Brain microvascular endothelial cell (primary cell): ENCODE measurements at regions not wholly inside any gene's neighbourhood (a gene's known extent, or its start where the extent isn't known, plus 50 kb on each side); places are given as distances from the start of the nearest gene placed in this dataset.

ENCODE experiments used
- DNase-seq: peaks from one replicate; pipeline ENCODE4 v3.0.0-alpha.2; 2020
- H3K27ac ChIP-seq: fragments of 250-450 bp; sonication (Bioruptor Pico); 2 replicates; pipeline ENCODE4 v1.5.1; 2020; ENCODE audit warnings: mild to moderate bottlenecking, moderate library complexity
- H3K27me3 ChIP-seq: fragments of 250-450 bp; sonication (Bioruptor Pico); replicated peaks from 2 replicates; pipeline ENCODE4 v1.5.1; 2020; ENCODE audit warnings: mild to moderate bottlenecking
- H3K36me3 ChIP-seq: fragments of 250-450 bp; sonication (Bioruptor Pico); replicated peaks from 2 replicates; pipeline ENCODE4 v1.5.1; 2020; ENCODE audit warnings: mild to moderate bottlenecking
- H3K4me3 ChIP-seq: 2 replicates; pipeline ENCODE4 v1.5.1; 2011; ENCODE audit warnings: low read depth, mild to moderate bottlenecking, control low read depth, low read length, moderate library complexity
- in situ Hi-C: cut with HindIII; loops from 2 replicates; pipeline ENCODE4 v1.10.0; 2017; ENCODE audit warnings: low sequenced_read_pairs, low pct_ligation_motif_present
- TF ChIP-seq, protein P1 (sequence below): IDR thresholded peaks from 2 replicates; pipeline ENCODE4 v1.5.1; 2011; ENCODE audit warnings: low read depth, mild to moderate bottlenecking, moderate library complexity, low read length, control low read depth, inconsistent platforms; ENCODE audit errors: missing control alignments

- in situ Hi-C loops: no loop called here
- no peaks in the 10 kb centered on the region for H3K27me3 ChIP-seq
These were observed 165.7 kb upstream of the STS start for GRCh38 chrX:6981718-6982406.

GRCh38 chrX:6980981-6981380 is 166.5 kb upstream of the STS start:
- in situ Hi-C loops: no loop called here
- Histone ChIP-seq H3K36me3 (no peaks in the 10 kb centered on the region), H3K27me3 (no peaks in the 10 kb centered on the region), H3K4me3 (no peak overlapping the region), H3K27ac (no peak overlapping the region)
- no peak for DNase-seq
- TF ChIP-seq, protein P1, sequence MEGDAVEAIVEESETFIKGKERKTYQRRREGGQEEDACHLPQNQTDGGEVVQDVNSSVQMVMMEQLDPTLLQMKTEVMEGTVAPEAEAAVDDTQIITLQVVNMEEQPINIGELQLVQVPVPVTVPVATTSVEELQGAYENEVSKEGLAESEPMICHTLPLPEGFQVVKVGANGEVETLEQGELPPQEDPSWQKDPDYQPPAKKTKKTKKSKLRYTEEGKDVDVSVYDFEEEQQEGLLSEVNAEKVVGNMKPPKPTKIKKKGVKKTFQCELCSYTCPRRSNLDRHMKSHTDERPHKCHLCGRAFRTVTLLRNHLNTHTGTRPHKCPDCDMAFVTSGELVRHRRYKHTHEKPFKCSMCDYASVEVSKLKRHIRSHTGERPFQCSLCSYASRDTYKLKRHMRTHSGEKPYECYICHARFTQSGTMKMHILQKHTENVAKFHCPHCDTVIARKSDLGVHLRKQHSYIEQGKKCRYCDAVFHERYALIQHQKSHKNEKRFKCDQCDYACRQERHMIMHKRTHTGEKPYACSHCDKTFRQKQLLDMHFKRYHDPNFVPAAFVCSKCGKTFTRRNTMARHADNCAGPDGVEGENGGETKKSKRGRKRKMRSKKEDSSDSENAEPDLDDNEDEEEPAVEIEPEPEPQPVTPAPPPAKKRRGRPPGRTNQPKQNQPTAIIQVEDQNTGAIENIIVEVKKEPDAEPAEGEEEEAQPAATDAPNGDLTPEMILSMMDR: no peak

More at GRCh38 chrX:6981718-6982406, 165.7 kb upstream of the STS start:
- Histone ChIP-seq H3K36me3 (no peaks in the 10 kb centered on the region), H3K27ac (no peak overlapping the region), H3K4me3 (no peak overlapping the region)
- TF ChIP-seq, protein P1: no peak
- DNase-seq: no peak

DNA sequence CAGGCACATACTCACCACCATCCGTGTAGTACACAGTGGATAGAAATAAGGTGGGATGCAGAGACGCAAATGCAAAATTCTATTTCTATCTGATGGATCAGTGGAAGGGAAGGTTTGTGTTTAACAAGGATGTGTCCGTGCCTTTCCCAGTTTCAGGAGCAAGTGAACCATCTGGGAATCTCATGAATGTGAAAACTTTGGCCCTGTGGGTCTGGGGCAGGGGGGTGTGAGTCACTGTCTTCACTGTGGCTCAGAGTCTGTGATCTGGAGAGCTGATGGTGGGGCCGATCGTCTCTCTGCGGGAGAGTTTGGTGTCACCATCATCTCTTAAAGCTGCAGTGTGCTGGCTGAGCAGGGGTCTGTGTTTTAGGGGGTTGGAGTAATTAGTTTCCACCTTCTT is 179.3 kb upstream of the STS start:
- H3K27me3 ChIP-seq: no peaks in the 10 kb centered on the region
- TF ChIP-seq, protein P1: no peak
- H3K4me3 ChIP-seq: no peak overlapping the region
- DNase-seq: peak; percentile 21
- no peaks in the 10 kb centered on the region for H3K36me3 ChIP-seq
- no peak overlapping the region for H3K27ac ChIP-seq
- in situ Hi-C loops: no loop called here

GRCh38 chrX:6965729-6966128 is 181.8 kb upstream of the STS start:
- Histone ChIP-seq H3K27me3 (no peaks in the 10 kb centered on the region), H3K27ac (no peak overlapping the region), H3K4me3 (no peak overlapping the region), H3K36me3 (no peaks in the 10 kb centered on the region)
- TF ChIP-seq, protein P1: no peak
- in situ Hi-C loops: no loop called here
- DNase-seq: no peak

DNA sequence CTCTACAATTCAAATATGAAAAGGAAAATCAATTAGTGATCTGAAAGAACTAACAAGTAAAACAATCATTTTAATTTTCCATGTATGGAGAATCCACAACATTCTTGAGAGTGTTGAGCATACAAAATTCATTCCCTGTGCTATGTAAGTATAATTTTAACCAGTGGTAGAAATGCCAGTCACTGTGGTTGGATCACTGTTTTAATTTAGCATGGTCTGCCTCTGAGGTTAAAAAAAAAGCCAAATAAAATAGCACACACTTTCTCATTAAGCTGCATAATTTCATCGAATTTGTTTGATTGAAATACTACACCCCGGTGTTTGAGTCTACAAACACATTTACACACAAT is 185.5 kb upstream of the STS start:
- TF ChIP-seq, protein P1: no peak
- no peaks in the 10 kb centered on the region for H3K36me3 ChIP-seq
- H3K27ac ChIP-seq: no peak overlapping the region
- no peaks in the 10 kb centered on the region for H3K27me3 ChIP-seq
- H3K4me3 ChIP-seq: no peak overlapping the region
- no peak for DNase-seq
- in situ Hi-C loops: no loop called here
